ENCODE measurements at regions not wholly inside any gene's neighbourhood (a gene's known extent, or its start where the extent isn't known, plus 50 kb on each side); places are given as distances from the start of the nearest gene placed in this dataset.

DNA sequence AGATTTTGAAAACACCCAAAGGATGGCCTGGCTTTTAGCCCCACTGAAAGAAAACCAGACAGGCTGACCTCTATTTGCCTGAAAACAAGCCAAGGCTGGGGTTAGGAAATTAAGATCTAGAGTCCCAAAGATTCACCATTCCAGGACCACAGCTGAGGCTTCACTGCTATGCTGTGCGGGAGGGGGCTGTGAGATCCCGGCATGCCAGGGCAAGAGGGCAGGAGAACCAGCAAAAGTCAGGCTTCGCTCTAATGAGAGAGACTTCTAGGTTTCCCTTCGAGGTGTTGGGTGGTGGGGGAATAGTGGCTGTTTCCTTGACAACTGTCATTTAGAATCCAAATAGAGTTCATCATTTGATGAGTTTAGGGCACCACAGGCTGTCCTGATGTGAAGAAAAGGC is 152.9 kb upstream of the NFIB start:
- no peaks in the 10 kb centered on the region for H3K36me3 ChIP-seq (ENCODE audit: insufficient read depth, insufficient read length, low read length)
- peaks cover 4% of the 10 kb centered on the region for H3K4me1 ChIP-seq (ENCODE audit: insufficient read depth, insufficient read length)
- H3K4me3 ChIP-seq (ENCODE audit: insufficient read length, low read depth), result no peak overlapping the region
- TF ChIP-seq ZNF274 (IDR thresholded peaks at IDR 0.05; ENCODE audit: low read depth, low read length) (no peak), YY1 (IDR thresholded peaks at IDR 0.05; ENCODE audit: insufficient read depth, insufficient read length) (no peak), SUZ12 (IDR thresholded peaks at IDR 0.05; ENCODE audit: extremely low read depth, insufficient read depth, insufficient read length) (no peak)
- no peaks in the 10 kb centered on the region for H3K27me3 ChIP-seq (ENCODE audit: insufficient read depth, insufficient read length)
- no peak overlapping the region for H3K9ac ChIP-seq (ENCODE audit: insufficient read length, low read depth)
- DNase-seq (ENCODE audit: low read depth, low spot score), result no peak
- no peaks in the 10 kb centered on the region for H3K9me3 ChIP-seq (ENCODE audit: insufficient read depth, low read length)

GRCh38 chr9:14466429-14466818 is 152.5 kb upstream of the NFIB start:
- Histone ChIP-seq H3K9ac (ENCODE audit: insufficient read length, low read depth) (no peak overlapping the region), H3K9me3 (ENCODE audit: insufficient read depth, low read length) (no peaks in the 10 kb centered on the region), H3K27me3 (ENCODE audit: insufficient read depth, insufficient read length) (no peaks in the 10 kb centered on the region), H3K4me3 (ENCODE audit: insufficient read length, low read depth) (no peak overlapping the region), H3K36me3 (ENCODE audit: insufficient read depth, insufficient read length, low read length) (no peaks in the 10 kb centered on the region), H3K4me1 (ENCODE audit: insufficient read depth, insufficient read length) (peaks cover 4% of the 10 kb centered on the region)
- peak; percentile 22 for DNase-seq (ENCODE audit: low read depth, low spot score)
- no peak for TF ChIP-seq SUZ12 (IDR thresholded peaks at IDR 0.05; ENCODE audit: extremely low read depth, insufficient read depth, insufficient read length)
- no peak for TF ChIP-seq YY1 (IDR thresholded peaks at IDR 0.05; ENCODE audit: insufficient read depth, insufficient read length)
- no peak for TF ChIP-seq ZNF274 (IDR thresholded peaks at IDR 0.05; ENCODE audit: low read depth, low read length)

DNA sequence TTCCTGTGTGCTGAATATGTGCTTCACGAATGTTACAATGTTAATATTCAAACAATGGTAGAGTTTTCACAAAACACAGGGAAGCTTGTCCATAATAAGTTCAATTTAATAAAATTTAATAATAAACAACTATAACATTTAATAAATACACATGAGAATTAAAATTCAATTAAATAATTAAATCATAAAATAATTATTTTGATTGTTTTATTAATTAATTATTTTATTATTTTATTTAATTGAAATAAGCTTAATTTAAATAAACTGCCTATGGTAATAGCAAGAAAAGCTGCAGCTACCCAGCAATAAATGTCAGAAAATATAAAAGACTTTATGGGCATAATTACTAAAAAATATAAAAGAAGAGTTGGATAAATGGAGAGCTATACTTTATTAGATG is 149.0 kb upstream of the NFIB start:
- Histone ChIP-seq H3K9ac (ENCODE audit: insufficient read length, low read depth) (no peak overlapping the region), H3K9me3 (ENCODE audit: insufficient read depth, low read length) (no peaks in the 10 kb centered on the region), H3K27me3 (ENCODE audit: insufficient read depth, insufficient read length) (no peaks in the 10 kb centered on the region), H3K4me1 (ENCODE audit: insufficient read depth, insufficient read length) (peaks cover 4% of the 10 kb centered on the region), H3K4me3 (ENCODE audit: insufficient read length, low read depth) (no peak overlapping the region), H3K36me3 (ENCODE audit: insufficient read depth, insufficient read length, low read length) (no peaks in the 10 kb centered on the region)
- DNase-seq (ENCODE audit: low read depth, low spot score), result no peak
- TF ChIP-seq YY1 (IDR thresholded peaks at IDR 0.05; ENCODE audit: insufficient read depth, insufficient read length) (no peak), SUZ12 (IDR thresholded peaks at IDR 0.05; ENCODE audit: extremely low read depth, insufficient read depth, insufficient read length) (no peak), ZNF274 (IDR thresholded peaks at IDR 0.05; ENCODE audit: low read depth, low read length) (no peak)

DNA sequence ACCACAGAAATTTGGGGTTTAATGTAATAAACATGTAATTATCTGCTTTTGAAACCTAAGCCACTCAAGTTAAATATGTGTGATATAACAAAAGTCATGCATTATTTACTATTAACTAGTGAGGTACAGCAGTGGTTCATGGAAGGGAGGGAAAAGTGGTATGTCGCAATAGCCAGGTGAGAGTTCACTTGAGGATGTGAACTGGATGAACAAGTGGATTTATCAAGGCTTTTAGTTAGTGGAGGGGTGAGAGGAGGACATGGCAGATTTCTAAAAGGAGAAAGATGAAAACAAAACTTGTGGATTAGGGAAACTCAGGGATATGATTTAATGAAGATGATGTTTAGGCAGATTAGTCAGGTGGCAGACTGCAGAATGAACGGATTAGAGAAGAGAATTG is 141.3 kb upstream of the NFIB start:
- H3K4me3 ChIP-seq (ENCODE audit: insufficient read length, low read depth), result no peak overlapping the region
- H3K27me3 ChIP-seq (ENCODE audit: insufficient read depth, insufficient read length), result no peaks in the 10 kb centered on the region
- no peak for TF ChIP-seq YY1 (IDR thresholded peaks at IDR 0.05; ENCODE audit: insufficient read depth, insufficient read length)
- TF ChIP-seq ZNF274 (IDR thresholded peaks at IDR 0.05; ENCODE audit: low read depth, low read length), result no peak
- no peak for TF ChIP-seq SUZ12 (IDR thresholded peaks at IDR 0.05; ENCODE audit: extremely low read depth, insufficient read depth, insufficient read length)
- no peaks in the 10 kb centered on the region for H3K36me3 ChIP-seq (ENCODE audit: insufficient read depth, insufficient read length, low read length)
- H3K4me1 ChIP-seq (ENCODE audit: insufficient read depth, insufficient read length), result no peaks in the 10 kb centered on the region
- DNase-seq (ENCODE audit: low read depth, low spot score), result no peak
- H3K9me3 ChIP-seq (ENCODE audit: insufficient read depth, low read length), result no peaks in the 10 kb centered on the region
- no peak overlapping the region for H3K9ac ChIP-seq (ENCODE audit: insufficient read length, low read depth)

- no peaks in the 10 kb centered on the region for H3K9me3 ChIP-seq (ENCODE audit: insufficient read depth, low read length)
- H3K36me3 ChIP-seq (ENCODE audit: insufficient read depth, insufficient read length, low read length), result no peaks in the 10 kb centered on the region
- no peak for DNase-seq (ENCODE audit: low read depth, low spot score)
- no peaks in the 10 kb centered on the region for H3K27me3 ChIP-seq (ENCODE audit: insufficient read depth, insufficient read length)
- no peak overlapping the region for H3K9ac ChIP-seq (ENCODE audit: insufficient read length, low read depth)
- TF ChIP-seq YY1 (IDR thresholded peaks at IDR 0.05; ENCODE audit: insufficient read depth, insufficient read length) (no peak), ZNF274 (IDR thresholded peaks at IDR 0.05; ENCODE audit: low read depth, low read length) (no peak), SUZ12 (IDR thresholded peaks at IDR 0.05; ENCODE audit: extremely low read depth, insufficient read depth, insufficient read length) (no peak)
- H3K4me1 ChIP-seq (ENCODE audit: insufficient read depth, insufficient read length), result no peaks in the 10 kb centered on the region
- H3K4me3 ChIP-seq (ENCODE audit: insufficient read length, low read depth), result no peak overlapping the region
Measured at GRCh38 chr9:14453286-14453685, 139.3 kb upstream of the NFIB start.

GRCh38 chr9:14452539-14452938 is 138.6 kb upstream of the NFIB start:
- Histone ChIP-seq H3K9me3 (ENCODE audit: insufficient read depth, low read length) (0 out of 2 replicates have a peak, but pooled peaks cover under 1% of the 10 kb centered on the region), H3K4me1 (ENCODE audit: insufficient read depth, insufficient read length) (no peaks in the 10 kb centered on the region), H3K4me3 (ENCODE audit: insufficient read length, low read depth) (no peak overlapping the region), H3K36me3 (ENCODE audit: insufficient read depth, insufficient read length, low read length) (no peaks in the 10 kb centered on the region), H3K27me3 (ENCODE audit: insufficient read depth, insufficient read length) (no peaks in the 10 kb centered on the region), H3K9ac (ENCODE audit: insufficient read length, low read depth) (no peak overlapping the region)
- DNase-seq (ENCODE audit: low read depth, low spot score), result no peak
- TF ChIP-seq ZNF274 (IDR thresholded peaks at IDR 0.05; ENCODE audit: low read depth, low read length), result no peak
- TF ChIP-seq YY1 (IDR thresholded peaks at IDR 0.05; ENCODE audit: insufficient read depth, insufficient read length), result no peak
- TF ChIP-seq SUZ12 (IDR thresholded peaks at IDR 0.05; ENCODE audit: extremely low read depth, insufficient read depth, insufficient read length), result no peak

- 0 out of 2 replicates have a peak, but pooled peaks cover 7% of the 10 kb centered on the region for H3K9me3 ChIP-seq (ENCODE audit: insufficient read depth, low read length)
- H3K36me3 ChIP-seq (ENCODE audit: insufficient read depth, insufficient read length, low read length), result no peaks in the 10 kb centered on the region
- no peak overlapping the region for H3K9ac ChIP-seq (ENCODE audit: insufficient read length, low read depth)
- no peak for DNase-seq (ENCODE audit: low read depth, low spot score)
- TF ChIP-seq YY1 (IDR thresholded peaks at IDR 0.05; ENCODE audit: insufficient read depth, insufficient read length) (no peak), ZNF274 (IDR thresholded peaks at IDR 0.05; ENCODE audit: low read depth, low read length) (no peak), SUZ12 (IDR thresholded peaks at IDR 0.05; ENCODE audit: extremely low read depth, insufficient read depth, insufficient read length) (no peak)
- no peaks in the 10 kb centered on the region for H3K27me3 ChIP-seq (ENCODE audit: insufficient read depth, insufficient read length)
- no peaks in the 10 kb centered on the region for H3K4me1 ChIP-seq (ENCODE audit: insufficient read depth, insufficient read length)
- H3K4me3 ChIP-seq (ENCODE audit: insufficient read length, low read depth), result no peak overlapping the region
Measured at GRCh38 chr9:14451949-14452348, 138.0 kb upstream of the NFIB start.

Data from NT2/D1 (cell line).